ENCODE measurements at regions not wholly inside any gene's neighbourhood (a gene's known extent, or its start where the extent isn't known, plus 50 kb on each side); places are given as distances from the start of the nearest gene placed in this dataset.
"Not testable (repeated sequence)": the region's sequence is repeated elsewhere in the genome, so short reads cannot be mapped to it uniquely, and the experiment has no call there.

DNA sequence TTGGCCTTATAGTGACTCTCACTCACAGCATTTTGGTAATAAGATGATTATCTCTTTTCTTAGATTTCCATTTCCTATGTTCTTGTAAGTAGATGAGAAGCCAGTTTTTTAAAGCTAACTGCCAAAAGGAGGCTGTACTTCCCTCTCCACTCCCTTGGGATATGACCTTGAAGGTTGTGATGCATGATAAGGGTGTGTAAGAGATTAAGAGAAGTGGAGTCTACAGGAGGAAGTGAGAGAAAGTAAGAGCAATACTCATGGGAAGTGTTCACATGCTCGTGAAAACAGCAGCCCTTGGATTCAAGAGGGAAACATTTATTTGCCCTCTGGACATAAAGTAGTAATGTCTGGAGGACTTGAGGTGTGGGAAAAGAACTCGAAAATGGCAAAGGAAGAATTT lies 171.5 kb downstream of the EVA1A start:
- Mint-ChIP-seq H3K36me3 (ENCODE audit: low read depth) (no peaks in the 10 kb centered on the region), H3K27ac (ENCODE audit: unreplicated experiment) (no peak overlapping the region), H3K4me3 (ENCODE audit: unreplicated experiment) (no peak overlapping the region), H3K27me3 (ENCODE audit: low read depth) (peaks cover 24% of the 10 kb centered on the region), H3K4me1 (ENCODE audit: low read depth) (no peaks in the 10 kb centered on the region), H3K9me3 (ENCODE audit: low read depth) (peaks cover 2% of the 10 kb centered on the region)
- TF ChIP-seq, protein P1, sequence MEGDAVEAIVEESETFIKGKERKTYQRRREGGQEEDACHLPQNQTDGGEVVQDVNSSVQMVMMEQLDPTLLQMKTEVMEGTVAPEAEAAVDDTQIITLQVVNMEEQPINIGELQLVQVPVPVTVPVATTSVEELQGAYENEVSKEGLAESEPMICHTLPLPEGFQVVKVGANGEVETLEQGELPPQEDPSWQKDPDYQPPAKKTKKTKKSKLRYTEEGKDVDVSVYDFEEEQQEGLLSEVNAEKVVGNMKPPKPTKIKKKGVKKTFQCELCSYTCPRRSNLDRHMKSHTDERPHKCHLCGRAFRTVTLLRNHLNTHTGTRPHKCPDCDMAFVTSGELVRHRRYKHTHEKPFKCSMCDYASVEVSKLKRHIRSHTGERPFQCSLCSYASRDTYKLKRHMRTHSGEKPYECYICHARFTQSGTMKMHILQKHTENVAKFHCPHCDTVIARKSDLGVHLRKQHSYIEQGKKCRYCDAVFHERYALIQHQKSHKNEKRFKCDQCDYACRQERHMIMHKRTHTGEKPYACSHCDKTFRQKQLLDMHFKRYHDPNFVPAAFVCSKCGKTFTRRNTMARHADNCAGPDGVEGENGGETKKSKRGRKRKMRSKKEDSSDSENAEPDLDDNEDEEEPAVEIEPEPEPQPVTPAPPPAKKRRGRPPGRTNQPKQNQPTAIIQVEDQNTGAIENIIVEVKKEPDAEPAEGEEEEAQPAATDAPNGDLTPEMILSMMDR (IDR thresholded peaks at IDR 0.05): no peak
- DNase-seq (ENCODE audit: low spot score): no peak

DNA sequence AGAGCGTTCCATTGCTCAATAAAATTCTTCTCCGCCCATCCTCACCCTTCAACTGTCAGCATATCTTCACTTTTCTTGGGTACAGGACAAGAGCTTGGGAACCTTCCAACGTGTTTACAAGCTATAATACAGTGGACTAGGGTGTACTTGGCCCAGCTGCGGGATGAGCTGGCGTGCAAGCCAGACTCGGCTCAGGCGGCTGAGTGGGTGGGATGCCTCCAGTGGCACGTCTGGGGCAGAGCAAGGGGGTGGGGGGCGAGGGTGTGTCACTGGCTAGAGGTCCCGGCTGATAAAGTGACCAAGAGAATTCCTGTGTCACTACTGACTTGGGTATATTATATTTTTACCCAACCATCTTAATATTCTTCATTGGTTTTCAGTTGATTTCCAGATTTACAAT lies 179.7 kb downstream of the EVA1A start:
- no peak overlapping the region for H3K27ac Mint-ChIP-seq (ENCODE audit: unreplicated experiment)

DNA sequence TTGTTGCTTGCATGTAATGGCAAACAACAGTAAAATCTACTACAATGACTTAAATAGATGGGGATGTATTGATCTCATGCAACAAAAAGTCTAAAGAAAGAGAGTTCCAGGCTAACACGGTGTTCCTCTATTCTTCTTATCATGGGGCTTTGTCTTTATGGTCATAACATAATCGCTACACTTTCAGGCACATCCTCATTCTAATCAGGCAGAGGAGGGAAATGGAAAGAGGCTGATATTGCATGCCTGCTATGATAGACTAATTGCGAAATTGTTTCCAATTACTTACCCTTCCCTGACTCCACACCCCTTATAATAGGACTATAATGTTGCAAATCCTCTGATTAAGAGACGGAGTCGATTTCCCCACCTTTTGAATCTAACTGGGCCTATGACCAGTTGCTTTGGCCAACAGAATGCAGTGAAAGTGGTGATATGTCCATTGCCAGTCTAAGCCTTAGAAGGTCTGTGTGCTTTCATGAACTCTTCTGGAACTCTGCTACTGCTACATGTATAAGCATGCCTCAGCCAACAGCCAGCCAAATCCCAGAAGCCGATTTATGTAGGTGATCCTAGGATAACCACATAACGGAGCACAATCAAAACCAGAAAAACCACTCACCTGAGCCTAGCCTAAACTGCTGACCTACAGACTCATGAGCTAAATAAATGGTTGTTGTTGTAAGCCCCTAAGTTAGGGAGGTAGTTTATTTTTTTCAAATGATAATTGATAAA lies 180.3 kb upstream of the TACR1 start:
- Mint-ChIP-seq H3K36me3 (ENCODE audit: low read depth) (no peaks in the 10 kb centered on the region), H3K27ac (ENCODE audit: unreplicated experiment) (no peak overlapping the region), H3K27me3 (ENCODE audit: low read depth) (peaks cover 23% of the 10 kb centered on the region), H3K4me3 (ENCODE audit: unreplicated experiment) (no peak overlapping the region), H3K9me3 (ENCODE audit: low read depth) (no peaks in the 10 kb centered on the region), H3K4me1 (ENCODE audit: low read depth) (no peaks in the 10 kb centered on the region)
- TF ChIP-seq, protein P1 (IDR thresholded peaks at IDR 0.05): no peak
- DNase-seq (ENCODE audit: low spot score): no peak

More for the DNA sequence above, 179.7 kb downstream of the EVA1A start:
- Mint-ChIP-seq H3K9me3 (ENCODE audit: low read depth) (no peaks in the 10 kb centered on the region), H3K4me1 (ENCODE audit: low read depth) (no peaks in the 10 kb centered on the region), H3K27me3 (ENCODE audit: low read depth) (peaks cover 29% of the 10 kb centered on the region), H3K4me3 (ENCODE audit: unreplicated experiment) (no peak overlapping the region), H3K36me3 (ENCODE audit: low read depth) (no peaks in the 10 kb centered on the region)
- TF ChIP-seq, protein P1 (IDR thresholded peaks at IDR 0.05): no peak
- no peak for DNase-seq (ENCODE audit: low spot score)

DNA sequence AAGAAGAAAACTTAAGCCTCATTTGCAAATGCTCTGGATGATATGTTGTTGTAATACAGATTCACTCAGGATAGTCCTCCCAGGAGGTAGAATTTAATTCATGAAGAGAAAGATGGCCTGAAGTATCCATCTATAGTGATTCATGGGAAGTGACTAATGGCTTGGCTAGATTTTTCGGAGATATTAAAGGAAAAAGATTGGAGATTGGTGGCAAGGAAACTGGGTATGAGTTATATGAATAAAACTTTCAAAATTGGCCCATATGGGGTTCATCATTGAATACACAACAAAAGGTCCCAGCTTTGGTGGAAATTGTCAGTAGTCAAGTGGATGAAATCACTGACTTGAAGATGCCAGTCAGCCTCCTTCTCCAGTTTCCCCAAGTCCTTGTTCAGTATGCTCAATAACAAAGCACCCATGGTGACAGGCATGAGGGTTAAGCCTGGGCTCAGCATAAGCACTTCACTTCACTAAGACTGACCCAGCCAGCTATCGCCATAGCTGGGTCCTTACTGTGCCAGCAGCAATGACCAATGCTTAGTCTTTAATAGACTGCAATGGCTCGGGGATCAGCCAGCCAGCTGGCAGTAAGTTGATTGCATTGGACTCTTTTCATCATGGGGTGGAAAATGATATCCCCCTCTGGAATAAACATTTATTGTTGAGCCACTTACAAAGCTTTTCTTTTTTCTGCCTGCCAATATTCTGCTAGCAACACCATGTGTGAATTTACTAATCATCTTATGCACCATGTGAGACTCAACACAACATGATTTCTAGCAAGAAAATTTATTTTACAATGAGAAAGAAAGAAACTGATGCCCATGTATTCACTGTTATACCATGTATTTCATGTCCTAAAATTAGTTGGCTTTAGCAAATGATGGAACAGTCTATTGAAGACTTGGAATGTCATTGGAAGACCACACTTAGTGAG lies 176.6 kb upstream of the TACR1 start:
- TF ChIP-seq, protein P1 (IDR thresholded peaks at IDR 0.05): no peak
- DNase-seq (ENCODE audit: low spot score): no peak

DNA sequence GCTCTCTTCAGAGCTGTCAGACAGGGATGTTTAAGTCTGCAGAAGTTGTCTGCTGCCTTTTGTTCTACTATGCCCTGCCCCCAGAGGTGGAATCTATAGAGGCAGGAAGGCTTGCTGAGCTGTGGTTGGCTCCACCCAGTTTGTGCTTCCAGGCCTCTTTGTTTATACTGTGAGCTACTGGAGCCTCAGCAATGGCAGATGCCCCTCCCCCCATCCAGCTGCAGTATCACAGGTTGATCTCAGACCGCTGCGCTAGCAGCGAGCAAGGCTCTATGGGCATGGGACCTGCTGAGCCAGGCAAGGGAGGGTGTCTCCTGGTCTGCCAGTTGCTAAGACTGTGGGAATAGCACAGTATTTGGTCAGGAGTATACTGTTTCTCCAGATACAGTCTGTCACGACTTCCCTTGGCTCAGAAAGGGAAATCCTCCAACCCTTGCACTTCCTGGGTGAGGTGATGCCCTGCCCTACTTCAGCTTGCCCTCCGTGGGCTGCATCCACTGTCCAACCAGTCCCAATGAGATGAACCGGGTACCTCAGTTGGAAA lies 175.2 kb upstream of the TACR1 start:
- not testable (repeated sequence) for H3K27ac Mint-ChIP-seq (ENCODE audit: unreplicated experiment); DNase-seq (ENCODE audit: low spot score); H3K4me3 Mint-ChIP-seq (ENCODE audit: unreplicated experiment); H3K36me3 Mint-ChIP-seq (ENCODE audit: low read depth); H3K4me1 Mint-ChIP-seq (ENCODE audit: low read depth)
- Mint-ChIP-seq H3K9me3 (ENCODE audit: low read depth) (peaks cover 33% of the 10 kb centered on the region), H3K27me3 (ENCODE audit: low read depth) (peaks cover 12% of the 10 kb centered on the region)

More for the DNA sequence above, 176.6 kb upstream of the TACR1 start:
- no peaks in the 10 kb centered on the region for H3K4me1 Mint-ChIP-seq (ENCODE audit: low read depth)
- peaks cover 17% of the 10 kb centered on the region for H3K27me3 Mint-ChIP-seq (ENCODE audit: low read depth)
- no peaks in the 10 kb centered on the region for H3K36me3 Mint-ChIP-seq (ENCODE audit: low read depth)
- peaks cover 21% of the 10 kb centered on the region for H3K9me3 Mint-ChIP-seq (ENCODE audit: low read depth)
- no peak overlapping the region for H3K4me3 Mint-ChIP-seq (ENCODE audit: unreplicated experiment)
- no peak overlapping the region for H3K27ac Mint-ChIP-seq (ENCODE audit: unreplicated experiment)

All from chondrocyte (in vitro differentiated cells).